ENCODE measurements at regions not wholly inside any gene's neighbourhood (a gene's known extent, or its start where the extent isn't known, plus 50 kb on each side); places are given as distances from the start of the nearest gene placed in this dataset.
"Not testable (repeated sequence)": the region's sequence is repeated elsewhere in the genome, so short reads cannot be mapped to it uniquely, and the experiment has no call there.

DNA sequence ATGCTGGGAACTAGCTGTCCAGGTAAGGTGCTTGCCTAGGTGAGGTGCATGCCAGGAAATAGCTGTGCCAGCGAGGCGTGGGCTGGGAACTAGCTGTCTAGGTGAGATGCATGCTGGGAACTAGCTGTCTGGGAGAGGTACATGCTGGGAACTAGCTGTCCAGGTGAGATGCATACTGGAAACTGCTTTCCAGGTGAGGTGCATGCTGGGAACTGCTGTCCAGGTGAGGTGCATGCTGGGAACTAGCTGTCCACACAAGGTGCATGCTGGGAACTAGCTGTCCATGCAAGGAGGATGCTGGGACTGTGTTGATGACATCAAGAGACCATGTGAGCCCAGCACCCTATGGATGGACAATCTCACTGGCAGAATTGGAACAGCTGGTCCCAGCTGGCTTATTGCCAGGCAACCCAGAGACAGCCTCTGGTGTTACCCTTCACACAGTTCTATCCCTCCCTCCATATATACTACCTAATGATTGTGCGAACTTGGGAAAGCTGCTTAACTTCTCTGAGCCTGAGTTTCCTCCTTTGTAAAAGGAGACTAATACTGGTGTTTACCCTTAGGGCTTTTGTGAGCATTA lies 479.9 kb upstream of the RBFOX1 start:
- no peak for DNase-seq (ENCODE audit: low read depth)

DNA sequence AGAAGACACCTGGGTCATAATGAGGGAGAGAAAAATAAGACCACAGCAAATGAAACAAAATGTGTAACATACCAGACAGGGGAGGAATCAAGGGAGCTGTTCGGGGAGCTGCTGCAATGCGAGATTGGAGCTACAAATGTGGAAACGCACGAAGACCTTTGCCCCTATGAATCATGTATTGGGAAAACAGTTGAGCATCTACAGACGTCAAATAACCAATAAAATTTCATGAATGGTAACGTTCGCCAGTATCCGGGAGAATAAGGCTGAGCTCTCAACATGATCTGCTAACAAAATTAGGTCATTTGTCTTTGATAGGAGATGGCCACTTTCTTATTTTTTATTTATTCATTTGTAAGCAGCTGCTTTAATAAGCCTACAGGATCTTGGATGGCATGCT lies 486.2 kb upstream of the RBFOX1 start:
- no peak for DNase-seq (ENCODE audit: low read depth)

GRCh38 chr16:6841392-6841791 lies 491.3 kb upstream of the RBFOX1 start:
- DNase-seq (ENCODE audit: low read depth), result no peak

- no peak for DNase-seq (ENCODE audit: low read depth)
Measured at GRCh38 chr16:6837722-6838121, 494.9 kb upstream of the RBFOX1 start.

- no peak for DNase-seq (ENCODE audit: low read depth)
Measured at GRCh38 chr16:6836766-6837165, 495.9 kb upstream of the RBFOX1 start.

DNA sequence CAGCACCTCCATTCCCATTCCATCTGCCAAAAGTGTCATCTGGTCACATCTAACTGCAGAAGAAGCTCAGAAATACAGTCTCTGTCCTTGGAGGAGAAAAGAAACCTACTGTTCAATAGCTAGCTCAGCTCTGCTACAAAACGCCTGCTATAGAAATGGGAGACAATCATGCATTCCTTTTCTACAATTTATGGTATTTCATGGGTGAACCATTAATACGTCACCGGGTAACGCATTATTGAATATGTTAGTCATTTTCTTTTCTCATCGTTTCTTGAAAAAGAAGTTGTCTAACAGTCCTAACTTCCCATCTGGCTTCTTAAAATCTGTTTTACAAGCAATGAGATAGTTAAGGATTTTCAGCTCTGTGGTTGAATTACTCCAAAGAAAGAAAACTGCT lies 496.7 kb upstream of the RBFOX1 start:
- DNase-seq (ENCODE audit: low read depth), result no peak

DNA sequence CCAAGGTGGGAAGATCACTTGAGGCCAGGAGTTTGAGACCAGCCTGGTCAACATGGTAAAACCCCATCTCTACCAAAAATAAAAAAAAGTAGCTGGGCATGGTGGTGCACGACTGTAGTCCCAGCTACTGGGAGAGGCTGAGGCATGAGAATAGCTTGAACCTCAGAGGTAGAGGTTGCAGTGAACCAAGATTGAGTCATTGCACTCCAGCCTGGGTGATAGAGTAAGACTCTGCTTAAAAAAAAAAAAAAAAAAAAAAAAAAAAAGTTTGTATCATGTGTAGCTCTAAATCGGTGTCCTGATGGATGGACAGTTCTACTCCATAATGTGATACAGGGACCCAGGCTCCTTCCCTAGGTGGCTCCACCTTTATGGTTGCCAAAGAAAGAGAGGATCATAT lies 497.1 kb upstream of the RBFOX1 start:
- DNase-seq (ENCODE audit: low read depth), result no peak

DNA sequence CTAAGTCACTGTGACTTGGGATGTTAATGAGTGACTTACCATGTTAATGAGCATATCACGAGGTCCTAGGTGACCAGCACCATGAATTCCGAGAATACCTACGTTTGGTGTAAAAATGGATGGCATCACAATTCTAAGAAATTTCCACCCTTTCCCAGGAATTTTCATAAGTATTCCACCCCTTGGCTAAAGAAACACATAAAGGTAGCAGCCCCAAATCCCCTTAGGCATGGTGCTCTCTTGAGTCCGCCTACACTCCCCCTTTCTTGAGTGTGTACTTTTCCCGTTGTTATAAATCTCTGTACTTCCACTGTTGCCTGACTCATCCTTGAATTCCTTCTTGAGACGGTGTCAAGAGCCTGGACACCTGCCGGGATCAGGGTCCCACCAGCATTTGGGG lies 504.0 kb upstream of the RBFOX1 start:
- DNase-seq (ENCODE audit: low read depth), result no peak

GRCh38 chr16:6827931-6828330 lies 504.7 kb upstream of the RBFOX1 start:
- DNase-seq (ENCODE audit: low read depth), result no peak

- no peak for DNase-seq (ENCODE audit: low read depth)
Measured at GRCh38 chr16:6827267-6827666, 505.4 kb upstream of the RBFOX1 start.

DNA sequence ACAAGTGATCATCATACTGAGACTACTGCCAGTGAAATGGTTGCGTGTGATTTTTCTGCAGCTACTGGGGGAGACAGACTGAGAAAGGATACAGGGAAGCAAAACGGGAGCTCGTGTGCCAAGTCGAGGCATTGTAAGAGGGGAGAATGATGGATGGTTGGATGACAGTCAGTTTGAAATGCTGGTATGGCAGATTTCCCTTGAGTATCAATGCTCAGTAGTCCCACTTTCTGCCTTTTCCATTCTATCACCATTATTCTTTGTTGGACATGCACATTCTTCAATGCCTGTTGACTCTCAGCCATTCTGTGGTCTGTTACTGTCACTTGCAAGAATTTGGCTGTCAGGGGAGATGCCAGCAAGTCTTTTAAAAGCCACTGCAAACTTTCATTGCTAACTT lies 510.6 kb upstream of the RBFOX1 start:
- DNase-seq (ENCODE audit: low read depth), result no peak

DNA sequence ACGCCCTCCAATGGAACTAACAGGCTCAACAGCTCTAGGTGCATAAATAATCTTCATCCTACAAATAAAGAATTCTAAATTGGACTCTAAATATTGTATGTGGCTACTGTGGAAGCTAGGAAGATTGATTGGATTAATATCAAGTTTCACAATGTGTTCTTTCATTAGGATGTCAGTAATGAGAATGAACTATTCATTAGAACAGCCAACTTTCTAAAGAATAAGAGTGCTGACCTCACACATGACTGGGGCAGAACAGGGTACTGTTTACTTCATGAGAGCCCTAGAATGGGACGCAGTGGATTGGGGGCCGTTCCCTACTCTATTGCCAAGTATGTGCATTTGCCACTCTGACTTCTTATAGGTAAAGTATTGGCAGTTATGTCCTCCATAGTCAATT lies 528.2 kb upstream of the RBFOX1 start:
- no peak for DNase-seq (ENCODE audit: low read depth)

DNA sequence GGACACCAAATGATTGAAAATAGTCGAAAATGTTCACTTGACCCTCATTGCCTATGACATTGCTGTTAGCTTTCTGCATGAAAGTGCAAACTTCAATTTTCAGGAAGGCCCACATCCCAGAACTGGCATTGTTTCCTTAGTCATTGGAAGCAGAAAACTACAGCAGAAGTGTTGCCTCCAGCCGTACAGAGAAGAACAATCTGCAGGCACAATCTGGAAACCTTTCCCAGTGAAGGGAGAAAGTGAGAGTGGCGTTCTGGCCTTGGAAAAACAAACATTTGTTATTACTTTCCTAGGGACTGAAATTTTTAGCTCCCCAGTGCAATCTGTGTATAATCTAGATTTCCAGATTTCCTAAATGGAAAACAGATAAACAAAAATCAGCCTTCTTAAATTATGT lies 529.5 kb upstream of the RBFOX1 start:
- DNase-seq (ENCODE audit: low read depth), result no peak

DNA sequence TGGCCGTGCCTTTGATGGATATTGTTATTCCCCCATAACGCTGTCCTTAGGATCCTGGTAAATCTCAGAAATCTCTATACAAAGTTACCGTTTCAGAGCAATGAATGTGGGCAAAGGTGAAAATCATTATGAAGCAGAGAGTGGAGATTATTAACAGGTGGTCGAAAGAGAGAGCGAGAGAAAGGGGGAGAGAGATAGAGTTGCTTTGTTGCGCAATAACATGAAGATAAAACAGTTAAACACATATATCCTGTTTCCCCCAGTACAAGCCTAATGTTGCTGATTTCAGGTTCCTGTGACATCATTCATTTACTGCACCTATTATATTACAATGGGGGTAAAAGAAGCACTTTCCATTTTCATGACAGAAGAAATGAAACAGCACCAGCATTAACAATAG lies 535.4 kb upstream of the RBFOX1 start:
- no peak for DNase-seq (ENCODE audit: low read depth)

- DNase-seq (ENCODE audit: low read depth), result no peak
Measured at GRCh38 chr16:6777624-6778023, 555.0 kb upstream of the RBFOX1 start.

- DNase-seq (ENCODE audit: low read depth), result no peak
Measured at GRCh38 chr16:6775712-6776111, 556.9 kb upstream of the RBFOX1 start.

DNA sequence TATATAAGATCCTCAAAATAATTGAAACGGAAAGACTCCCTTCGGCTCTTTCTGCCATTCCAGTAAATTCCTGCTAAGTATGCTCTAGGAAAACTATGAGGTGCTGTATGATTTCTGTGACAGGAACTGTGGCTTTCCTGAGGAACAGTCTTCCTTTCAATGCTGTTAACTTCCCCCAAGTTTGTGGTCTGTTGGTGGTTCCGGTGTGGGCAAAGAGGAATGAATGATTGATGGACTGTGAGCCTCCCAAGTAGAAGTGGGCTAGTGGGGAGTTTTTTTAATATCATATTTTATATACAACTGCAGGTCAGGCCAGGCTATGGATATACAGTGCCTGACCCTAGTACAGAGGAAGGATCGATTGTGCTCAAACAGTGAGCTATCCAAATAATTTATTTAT lies 560.7 kb upstream of the RBFOX1 start:
- DNase-seq (ENCODE audit: low read depth), result no peak

GRCh38 chr16:6753553-6753952 lies 579.1 kb upstream of the RBFOX1 start:
- DNase-seq (ENCODE audit: low read depth), result no peak

DNA sequence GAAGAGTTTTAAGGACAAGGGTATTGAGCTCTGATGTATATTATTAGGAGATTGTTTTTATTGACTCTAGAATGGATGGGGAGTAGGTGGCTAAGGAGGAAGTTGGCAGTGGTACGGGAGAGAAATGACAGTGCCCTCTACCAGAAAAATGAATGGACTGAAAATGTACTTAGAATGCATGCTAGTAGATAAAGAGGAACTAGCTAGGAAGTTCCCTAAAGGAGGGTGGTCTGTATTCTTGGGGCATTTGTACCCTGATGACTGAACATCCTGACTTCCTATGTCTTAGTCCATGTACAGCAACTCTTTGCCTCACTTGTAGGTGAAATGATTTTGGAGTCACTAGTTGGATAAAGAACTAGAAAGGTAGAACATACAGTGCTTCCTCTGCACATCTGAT lies 581.5 kb upstream of the RBFOX1 start:
- no peak for DNase-seq (ENCODE audit: low read depth)

- DNase-seq (ENCODE audit: low read depth), result no peak
Measured at GRCh38 chr16:6749698-6750097, 582.9 kb upstream of the RBFOX1 start.

- not testable (repeated sequence) for DNase-seq (ENCODE audit: low read depth)
Measured at GRCh38 chr16:6736302-6736701, 596.3 kb upstream of the RBFOX1 start.

- DNase-seq (ENCODE audit: low read depth), result no peak
Measured at GRCh38 chr16:6735631-6736030, 597.0 kb upstream of the RBFOX1 start.

GRCh38 chr16:6732166-6732565 lies 600.5 kb upstream of the RBFOX1 start:
- DNase-seq (ENCODE audit: low read depth), result no peak

GRCh38 chr16:6728381-6728780 lies 604.3 kb upstream of the RBFOX1 start:
- DNase-seq (ENCODE audit: low read depth), result no peak

- no peak for DNase-seq (ENCODE audit: low read depth)
Measured at GRCh38 chr16:6726621-6727020, 606.0 kb upstream of the RBFOX1 start.

All from GM04504 (cell line).